HL-60 (cell line): ENCODE measurements at regions not wholly inside any gene's neighbourhood (a gene's known extent, or its start where the extent isn't known, plus 50 kb on each side); places are given as distances from the start of the nearest gene placed in this dataset.

Source experiments
- GABPA ChIP-seq: IDR thresholded peaks from 2 replicates; pipeline ENCODE4 v1.6.1; 2012; ENCODE audit warnings: low read depth
- POLR2AphosphoS5 ChIP-seq: IDR thresholded peaks from 2 replicates; pipeline ENCODE4 v1.6.1; 2012; ENCODE audit warnings: low read depth
- SPI1 ChIP-seq: IDR thresholded peaks from 2 replicates; pipeline ENCODE4 v1.6.1; 2012; ENCODE audit warnings: low read depth, mild to moderate bottlenecking, borderline replicate concordance
- TF ChIP-seq, protein P1 (sequence below): IDR thresholded peaks from one replicate; pipeline ENCODE4 v1.5.1; 2011; ENCODE audit warnings: low read length, control low read depth, inconsistent platforms; ENCODE audit not compliant: insufficient read depth
- TF ChIP-seq, protein P2 (sequence below): IDR thresholded peaks from 2 replicates; pipeline ENCODE4 v1.6.1; 2012; ENCODE audit warnings: low read depth; ENCODE audit not compliant: insufficient replicate concordance

- TF ChIP-seq, protein P1, sequence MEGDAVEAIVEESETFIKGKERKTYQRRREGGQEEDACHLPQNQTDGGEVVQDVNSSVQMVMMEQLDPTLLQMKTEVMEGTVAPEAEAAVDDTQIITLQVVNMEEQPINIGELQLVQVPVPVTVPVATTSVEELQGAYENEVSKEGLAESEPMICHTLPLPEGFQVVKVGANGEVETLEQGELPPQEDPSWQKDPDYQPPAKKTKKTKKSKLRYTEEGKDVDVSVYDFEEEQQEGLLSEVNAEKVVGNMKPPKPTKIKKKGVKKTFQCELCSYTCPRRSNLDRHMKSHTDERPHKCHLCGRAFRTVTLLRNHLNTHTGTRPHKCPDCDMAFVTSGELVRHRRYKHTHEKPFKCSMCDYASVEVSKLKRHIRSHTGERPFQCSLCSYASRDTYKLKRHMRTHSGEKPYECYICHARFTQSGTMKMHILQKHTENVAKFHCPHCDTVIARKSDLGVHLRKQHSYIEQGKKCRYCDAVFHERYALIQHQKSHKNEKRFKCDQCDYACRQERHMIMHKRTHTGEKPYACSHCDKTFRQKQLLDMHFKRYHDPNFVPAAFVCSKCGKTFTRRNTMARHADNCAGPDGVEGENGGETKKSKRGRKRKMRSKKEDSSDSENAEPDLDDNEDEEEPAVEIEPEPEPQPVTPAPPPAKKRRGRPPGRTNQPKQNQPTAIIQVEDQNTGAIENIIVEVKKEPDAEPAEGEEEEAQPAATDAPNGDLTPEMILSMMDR, result no peak
- TF ChIP-seq POLR2AphosphoS5 (no peak), GABPA (no peak), SPI1 (no peak)
- TF ChIP-seq, protein P2, sequence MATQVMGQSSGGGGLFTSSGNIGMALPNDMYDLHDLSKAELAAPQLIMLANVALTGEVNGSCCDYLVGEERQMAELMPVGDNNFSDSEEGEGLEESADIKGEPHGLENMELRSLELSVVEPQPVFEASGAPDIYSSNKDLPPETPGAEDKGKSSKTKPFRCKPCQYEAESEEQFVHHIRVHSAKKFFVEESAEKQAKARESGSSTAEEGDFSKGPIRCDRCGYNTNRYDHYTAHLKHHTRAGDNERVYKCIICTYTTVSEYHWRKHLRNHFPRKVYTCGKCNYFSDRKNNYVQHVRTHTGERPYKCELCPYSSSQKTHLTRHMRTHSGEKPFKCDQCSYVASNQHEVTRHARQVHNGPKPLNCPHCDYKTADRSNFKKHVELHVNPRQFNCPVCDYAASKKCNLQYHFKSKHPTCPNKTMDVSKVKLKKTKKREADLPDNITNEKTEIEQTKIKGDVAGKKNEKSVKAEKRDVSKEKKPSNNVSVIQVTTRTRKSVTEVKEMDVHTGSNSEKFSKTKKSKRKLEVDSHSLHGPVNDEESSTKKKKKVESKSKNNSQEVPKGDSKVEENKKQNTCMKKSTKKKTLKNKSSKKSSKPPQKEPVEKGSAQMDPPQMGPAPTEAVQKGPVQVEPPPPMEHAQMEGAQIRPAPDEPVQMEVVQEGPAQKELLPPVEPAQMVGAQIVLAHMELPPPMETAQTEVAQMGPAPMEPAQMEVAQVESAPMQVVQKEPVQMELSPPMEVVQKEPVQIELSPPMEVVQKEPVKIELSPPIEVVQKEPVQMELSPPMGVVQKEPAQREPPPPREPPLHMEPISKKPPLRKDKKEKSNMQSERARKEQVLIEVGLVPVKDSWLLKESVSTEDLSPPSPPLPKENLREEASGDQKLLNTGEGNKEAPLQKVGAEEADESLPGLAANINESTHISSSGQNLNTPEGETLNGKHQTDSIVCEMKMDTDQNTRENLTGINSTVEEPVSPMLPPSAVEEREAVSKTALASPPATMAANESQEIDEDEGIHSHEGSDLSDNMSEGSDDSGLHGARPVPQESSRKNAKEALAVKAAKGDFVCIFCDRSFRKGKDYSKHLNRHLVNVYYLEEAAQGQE, result no peak
Observed at GRCh38 chr10:33052263-33052875, 94.3 kb upstream of the ITGB1 start.
